GOT3 (cell line): ENCODE measurements at regions not wholly inside any gene's neighbourhood (a gene's known extent, or its start where the extent isn't known, plus 50 kb on each side); places are given as distances from the start of the nearest gene placed in this dataset.

Experiments
- DNase-seq: peaks from one replicate; lab custom pipeline; 2025; ENCODE audit warnings: mixed read lengths; lab: John Stamatoyannopoulos, UW

GRCh38 chr16:64459821-64460220 is 662.0 kb downstream of the CDH11 start:
- DNase-seq = no peak

- DNase-seq = no peak
Observed at GRCh38 chr16:64459402-64459801, 662.5 kb downstream of the CDH11 start.

- DNase-seq = no peak
Observed at GRCh38 chr16:64455275-64455674, 666.6 kb downstream of the CDH11 start.

- DNase-seq = no peak
Observed at GRCh38 chr16:64453646-64454045, 668.2 kb downstream of the CDH11 start.

- DNase-seq = no peak
Observed at GRCh38 chr16:64452446-64452845, 669.4 kb downstream of the CDH11 start.

GRCh38 chr16:64450177-64450576 is 671.7 kb downstream of the CDH11 start:
- DNase-seq = no peak

- no peak for DNase-seq
Observed at GRCh38 chr16:64449506-64449905, 672.4 kb downstream of the CDH11 start.

GRCh38 chr16:64445649-64446048 is 676.2 kb downstream of the CDH11 start:
- no peak for DNase-seq

- DNase-seq = no peak
Observed at GRCh38 chr16:64445245-64445644, 676.6 kb downstream of the CDH11 start.

- peak; percentile 17 for DNase-seq
Observed at GRCh38 chr16:64440421-64440831, 681.4 kb downstream of the CDH11 start.

- DNase-seq = no peak
Observed at GRCh38 chr16:64440005-64440404, 681.9 kb downstream of the CDH11 start.

- no peak for DNase-seq
Observed at GRCh38 chr16:64437706-64438324, 684.0 kb downstream of the CDH11 start.

GRCh38 chr16:64434526-64435069 is 687.3 kb downstream of the CDH11 start:
- DNase-seq = no peak

- DNase-seq = no peak
Observed at GRCh38 chr16:64428463-64429113, 693.3 kb downstream of the CDH11 start.

GRCh38 chr16:64426131-64426666 is 695.7 kb downstream of the CDH11 start:
- no peak for DNase-seq

- no peak for DNase-seq
Observed at GRCh38 chr16:64425381-64425780, 696.5 kb downstream of the CDH11 start.

GRCh38 chr16:64422259-64422658 is 699.6 kb downstream of the CDH11 start:
- no peak for DNase-seq

- DNase-seq = no peak
Observed at GRCh38 chr16:64421515-64421914, 700.3 kb downstream of the CDH11 start.

GRCh38 chr16:64419832-64420231 is 702.0 kb downstream of the CDH11 start:
- no peak for DNase-seq

GRCh38 chr16:64417711-64418227 is 704.1 kb downstream of the CDH11 start:
- no peak for DNase-seq

- DNase-seq = no peak
Observed at GRCh38 chr16:64416216-64417005, 705.5 kb downstream of the CDH11 start.

GRCh38 chr16:64412578-64413280 is 709.1 kb downstream of the CDH11 start:
- no peak for DNase-seq
